Tibial nerve (tissue), 4 donors: ENCODE measurements at regions not wholly inside any gene's neighbourhood (a gene's known extent, or its start where the extent isn't known, plus 50 kb on each side); places are given as distances from the start of the nearest gene placed in this dataset.

ENCODE experiments used
- CTCF ChIP-seq, 5 experiments: fragments of 200-600 bp in 3 of 5; fragments of 450-650 bp in 2 of 5; sonication (generic) in 3 of 5; IDR thresholded peaks; one replicate each; pipeline ENCODE4 v1.5.1; 2016 to 2019; ENCODE audit warnings: antibody characterized with exemption in 5 of 5, mild to moderate bottlenecking in 3 of 5, moderate library complexity in 2 of 5
- EP300 ChIP-seq, 2 donors: sonication (generic); formaldehyde crosslinking; IDR thresholded peaks; one replicate each; pipeline ENCODE4 v1.6.1; 2017; ENCODE audit warnings: antibody characterized with exemption in 2 of 2, mild to moderate bottlenecking in 1 of 2
- POLR2A ChIP-seq, 2 donors: fragments of 450-650 bp; IDR thresholded peaks; one replicate each; pipeline ENCODE4 v1.6.1; 2017; ENCODE audit warnings: antibody characterized with exemption in 2 of 2, mild to moderate bottlenecking in 2 of 2, moderate library complexity in 2 of 2

GRCh38 chr22:27655582-27656185 lies 145.9 kb downstream of the MN1 start:
- no peak for TF ChIP-seq CTCF (IDR thresholded peaks at IDR 0.05)
- no peak for TF ChIP-seq POLR2A (IDR thresholded peaks at IDR 0.05)
- no peak for TF ChIP-seq EP300 (IDR thresholded peaks at IDR 0.05)
